NCI-H2171 treated with DMSO at 0.1 percent for 48 hours (cell line): ENCODE measurements at regions not wholly inside any gene's neighbourhood (a gene's known extent, or its start where the extent isn't known, plus 50 kb on each side); places are given as distances from the start of the nearest gene placed in this dataset.

ENCODE experiments used
- DNase-seq: peaks from one replicate; lab custom pipeline; 2025; lab: John Stamatoyannopoulos, UW

DNA sequence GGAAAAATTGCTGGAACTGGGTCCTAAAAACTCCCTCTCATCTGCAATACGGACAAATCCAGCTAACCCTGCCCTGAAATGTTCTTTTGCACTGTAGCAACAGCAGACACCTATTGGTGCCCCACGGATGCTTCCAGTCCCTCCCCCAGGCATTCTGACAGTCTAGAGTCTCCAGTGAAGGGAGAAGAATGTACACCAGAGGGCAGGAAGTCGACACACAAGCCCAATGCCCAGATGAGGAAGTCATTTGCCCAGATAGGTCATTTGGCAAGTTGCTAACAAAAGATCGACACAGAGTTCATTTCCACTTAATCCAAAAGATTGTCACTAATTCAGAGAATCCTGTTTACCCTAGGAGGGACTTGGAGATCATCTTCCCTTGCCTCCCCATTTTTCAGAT, 293.0 kb upstream of the PRDM1 start:
- DNase-seq: no peak

DNA sequence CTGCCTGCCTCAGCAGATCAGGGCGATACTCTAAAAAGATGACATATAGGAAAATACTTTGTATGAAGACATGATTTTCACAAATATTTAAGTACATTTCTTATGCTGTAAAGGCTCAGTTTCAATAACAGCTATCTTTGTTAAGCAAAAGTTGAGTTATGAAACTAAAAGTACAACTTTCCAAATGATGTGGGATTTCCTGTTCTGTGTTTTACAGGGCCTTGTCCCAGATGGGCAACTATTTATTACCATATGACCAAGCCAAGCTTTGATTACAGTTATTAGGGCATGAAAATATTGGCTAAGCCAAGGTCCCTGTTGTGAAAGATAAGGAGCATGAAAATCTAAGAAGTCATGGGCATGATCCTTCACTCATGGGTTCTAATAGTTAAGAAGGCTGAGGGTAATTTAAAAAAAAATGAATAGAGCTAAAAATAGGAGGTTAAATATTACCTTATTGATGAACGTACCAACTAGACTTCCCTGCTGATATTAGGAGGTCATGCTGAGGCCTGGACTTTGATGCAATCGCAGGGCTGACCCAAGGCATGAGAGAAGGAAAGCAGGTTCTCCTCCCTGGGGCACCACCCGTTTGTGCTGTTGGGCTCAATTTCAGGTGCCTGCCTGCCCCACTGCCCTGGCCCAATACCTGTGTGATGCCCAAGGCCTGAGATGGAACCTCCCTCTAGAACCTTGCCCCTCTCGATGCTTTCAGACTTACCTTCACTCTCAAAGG, 294.4 kb upstream of the PRDM1 start:
- no peak for DNase-seq

DNA sequence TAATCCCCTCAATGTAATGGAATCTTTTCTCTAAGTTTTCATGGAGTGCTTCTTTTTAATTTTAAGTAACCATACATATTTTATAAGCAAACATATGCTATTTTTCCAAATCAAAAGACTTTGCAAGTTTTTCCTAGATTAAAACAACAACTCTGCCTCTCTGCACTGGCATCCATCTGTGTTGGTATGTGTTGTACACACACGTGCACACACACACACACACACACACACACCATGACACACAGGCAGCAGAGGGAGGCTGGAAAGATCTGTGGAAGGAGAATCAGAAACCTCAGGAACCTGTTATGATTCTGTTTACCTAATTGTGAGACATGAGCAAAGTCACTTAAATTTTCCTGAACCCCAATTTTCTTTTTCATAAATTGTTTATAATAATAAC, 295.0 kb upstream of the PRDM1 start:
- no peak for DNase-seq

DNA sequence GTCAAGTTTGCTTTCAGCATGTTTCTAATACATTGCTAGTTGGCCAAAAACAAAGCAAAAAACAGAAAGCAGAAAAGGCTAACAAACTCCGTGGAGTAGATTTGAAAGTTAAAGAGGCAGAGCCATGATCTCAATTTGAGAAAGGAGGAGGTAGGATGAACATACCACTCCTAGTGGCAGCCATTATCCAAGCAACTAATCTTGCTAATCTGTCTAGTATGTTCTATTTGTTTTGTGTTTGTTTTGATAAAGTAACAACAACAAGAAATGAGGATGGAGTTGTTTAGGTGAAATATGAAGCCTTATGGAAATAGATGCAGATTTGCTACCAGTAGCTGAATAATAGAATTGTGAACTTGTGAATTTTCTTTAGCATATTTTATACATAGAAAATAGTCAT, 295.5 kb upstream of the PRDM1 start:
- no peak for DNase-seq

DNA sequence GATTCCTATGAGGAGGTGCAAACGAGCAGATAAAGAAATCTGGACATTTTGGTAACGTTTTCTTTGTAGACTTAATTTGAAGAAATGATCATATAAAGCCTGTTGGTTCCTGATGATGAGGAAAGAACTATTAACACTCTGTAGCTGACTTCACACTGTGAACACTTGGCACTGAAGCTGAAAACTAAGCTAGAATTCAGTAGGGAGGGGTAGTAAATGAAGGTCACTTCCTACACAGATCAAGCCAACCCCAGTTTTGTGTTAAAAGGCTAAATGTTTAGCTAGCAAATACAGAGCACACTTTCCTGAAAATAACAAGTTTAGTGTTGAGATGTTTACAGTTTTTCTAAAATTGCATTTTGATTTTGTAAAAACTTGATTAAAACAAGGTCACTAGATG, 296.2 kb upstream of the PRDM1 start:
- DNase-seq: no peak

DNA sequence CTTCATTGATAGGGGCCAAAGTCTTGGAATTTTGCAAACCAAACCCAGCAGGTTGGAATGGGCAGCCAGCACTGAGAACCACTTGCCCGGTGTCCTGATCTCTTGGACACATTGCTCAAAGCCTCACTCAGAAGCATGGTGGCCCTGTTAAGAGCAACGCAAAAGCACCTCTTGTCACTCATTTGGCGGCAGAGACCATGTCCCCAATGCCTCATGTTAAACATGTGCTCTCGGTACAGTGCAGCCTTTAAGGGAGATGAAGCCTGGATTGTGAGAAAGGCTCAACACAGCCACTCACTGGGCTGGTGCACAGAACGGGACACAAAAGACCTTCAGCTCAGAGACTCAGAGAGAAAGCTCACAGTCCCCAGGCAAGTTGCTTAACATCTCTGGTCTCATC, 298.4 kb upstream of the PRDM1 start:
- no peak for DNase-seq

DNA sequence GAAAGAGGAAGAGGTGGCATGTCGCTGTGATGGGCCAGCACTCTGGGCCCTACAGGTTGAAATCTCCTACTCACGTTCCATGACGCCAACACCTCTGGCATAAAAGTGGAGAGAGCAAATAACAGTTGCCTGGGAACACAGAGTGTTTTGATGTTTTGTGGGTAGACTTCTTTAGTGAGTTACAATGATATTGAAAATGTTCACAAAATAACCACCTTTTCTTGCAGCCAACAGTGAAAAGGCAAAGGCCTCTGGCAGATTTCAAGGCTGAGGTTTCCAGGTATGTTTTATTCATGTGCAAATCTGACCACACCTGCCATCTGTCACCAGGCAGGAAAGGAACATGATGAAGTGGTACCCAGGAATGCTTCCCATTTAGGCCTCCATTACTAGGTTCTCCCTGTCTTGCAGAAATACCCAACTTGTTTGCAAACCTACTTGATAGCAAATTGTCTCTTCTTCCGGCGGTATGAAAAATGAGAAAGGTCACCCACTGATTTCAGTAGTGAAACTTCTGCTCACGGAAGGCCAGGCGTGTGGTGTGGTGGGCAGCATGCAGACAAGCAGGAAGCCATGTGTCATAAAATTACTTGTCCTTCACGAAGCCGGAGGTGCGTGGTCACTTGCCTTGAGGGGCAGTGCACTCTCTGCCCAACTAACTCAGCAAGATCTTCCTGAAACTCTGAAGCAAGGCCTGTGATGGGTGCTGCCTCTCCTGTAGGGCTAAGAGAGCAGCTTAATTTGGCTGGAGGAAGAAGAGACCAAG, 299.1 kb upstream of the PRDM1 start:
- peak; percentile 21 for DNase-seq

DNA sequence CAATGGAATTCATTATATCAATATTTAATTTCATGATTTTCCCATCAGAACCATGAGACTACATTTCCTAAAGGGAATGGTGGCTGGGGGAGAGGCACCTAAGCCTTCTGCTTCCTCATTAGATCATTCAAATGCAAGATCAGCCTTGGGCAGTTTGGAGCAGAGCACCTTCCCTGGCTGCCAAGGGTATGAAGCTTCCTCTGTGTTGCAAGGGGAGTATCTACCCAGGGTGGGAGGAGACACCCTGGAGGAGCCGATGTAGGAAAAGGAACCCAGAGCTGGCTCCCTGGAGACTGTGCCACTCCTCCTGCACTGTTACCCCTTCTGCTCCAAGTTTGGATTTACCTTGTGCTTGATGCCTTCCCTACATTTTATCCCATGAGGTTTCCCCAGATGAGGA, 299.7 kb upstream of the PRDM1 start:
- DNase-seq: peak; percentile 12

DNA sequence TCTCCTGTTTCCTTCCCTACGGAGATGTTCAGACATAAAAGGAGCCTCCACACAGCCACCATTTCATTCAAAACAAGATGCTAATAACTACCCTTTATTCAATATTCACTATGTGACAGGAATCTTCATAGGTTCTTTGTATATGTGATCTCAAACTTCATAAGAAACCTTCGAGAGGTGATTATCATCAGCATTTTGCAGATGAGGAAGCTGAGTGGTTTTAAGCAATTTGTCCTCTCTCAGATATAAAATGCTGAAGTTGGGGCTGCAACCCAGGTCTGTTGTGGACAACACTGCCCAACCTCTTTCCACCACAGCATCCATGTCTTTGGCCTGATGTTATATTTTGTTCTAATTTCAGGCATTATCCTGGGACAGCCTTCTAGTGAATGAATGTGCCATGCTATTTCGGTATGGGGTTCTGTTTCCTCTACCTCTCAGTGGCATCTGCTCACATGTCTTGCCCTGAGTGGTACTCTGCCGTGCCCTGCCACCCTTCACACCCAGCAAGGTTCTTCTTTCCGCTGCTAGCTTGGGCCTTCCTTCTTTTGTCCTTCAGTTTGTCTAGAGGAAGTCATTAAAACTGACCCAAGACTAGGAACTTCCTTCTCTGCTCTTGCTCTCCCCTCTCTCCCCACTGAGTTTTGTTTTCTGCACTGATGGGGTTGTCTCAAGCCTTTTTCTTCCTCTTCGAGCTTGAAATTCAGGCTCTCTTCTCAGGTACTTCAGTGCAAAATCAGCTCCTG, 300.9 kb upstream of the PRDM1 start:
- DNase-seq: no peak

DNA sequence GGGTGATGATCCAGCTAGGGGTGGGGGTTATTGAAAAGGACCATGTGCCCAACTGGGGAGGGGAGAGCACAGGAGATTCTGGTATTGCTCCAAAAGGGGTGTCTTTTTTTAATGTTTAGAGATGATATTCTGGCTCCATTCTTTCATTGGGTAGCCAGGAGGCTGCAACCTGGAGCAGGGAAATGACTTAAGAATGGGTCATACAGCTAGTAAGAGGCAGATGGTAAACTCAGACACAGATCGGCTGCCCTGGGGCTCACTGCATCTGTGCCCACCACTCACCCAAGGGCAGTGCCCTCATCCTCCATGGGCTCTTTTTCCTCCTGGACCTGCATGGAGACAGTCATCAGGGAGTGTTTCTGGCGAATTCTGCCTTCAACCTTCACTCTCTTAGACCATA, 302.0 kb upstream of the PRDM1 start:
- no peak for DNase-seq

DNA sequence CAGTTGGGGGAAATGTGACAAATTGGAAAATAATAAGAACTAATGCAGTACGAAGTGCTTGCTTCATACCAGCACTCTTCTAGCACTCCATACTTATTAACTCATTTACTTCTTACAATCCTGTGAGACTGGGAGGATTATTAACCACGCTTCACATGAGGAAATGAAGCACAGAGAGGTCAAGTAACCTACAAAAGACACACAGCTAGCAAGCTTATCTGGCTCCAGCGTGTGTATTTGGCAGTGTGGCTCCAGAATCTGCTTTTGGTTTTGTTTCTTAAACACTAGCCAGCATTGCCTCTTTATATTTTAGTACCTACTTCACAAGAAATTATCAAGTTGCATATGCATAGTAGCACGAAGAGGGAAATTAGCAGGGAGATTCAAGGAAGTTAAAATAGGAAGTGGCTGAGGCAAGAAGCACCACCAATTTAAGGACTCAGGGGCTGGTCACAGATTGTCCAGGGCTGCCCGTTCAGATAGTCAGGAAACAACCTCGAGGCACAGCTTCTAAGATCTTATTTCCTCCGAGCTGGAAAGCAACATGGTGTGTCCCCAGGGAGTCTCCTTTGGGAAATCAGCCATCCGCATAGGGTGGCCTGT, 302.7 kb upstream of the PRDM1 start:
- no peak for DNase-seq

DNA sequence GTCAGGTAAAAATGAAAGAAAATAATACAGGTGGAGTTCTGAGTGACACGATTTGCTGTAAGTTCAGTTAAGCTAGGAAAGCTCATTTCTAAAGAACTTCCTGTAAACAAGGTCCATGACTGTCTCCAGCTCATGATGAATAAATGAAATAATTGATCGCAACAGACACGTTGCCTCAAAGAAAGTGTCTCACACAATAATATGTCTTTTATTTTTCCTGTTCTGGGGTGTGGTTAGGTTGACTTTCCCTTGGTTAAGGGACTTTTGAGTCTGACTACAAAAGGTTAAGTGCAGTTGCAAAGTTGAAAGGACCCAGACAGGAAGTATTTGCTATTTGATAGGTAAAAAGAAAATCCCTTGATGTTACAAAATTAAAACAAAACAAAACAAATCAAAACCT, 304.2 kb upstream of the PRDM1 start:
- no peak for DNase-seq

DNA sequence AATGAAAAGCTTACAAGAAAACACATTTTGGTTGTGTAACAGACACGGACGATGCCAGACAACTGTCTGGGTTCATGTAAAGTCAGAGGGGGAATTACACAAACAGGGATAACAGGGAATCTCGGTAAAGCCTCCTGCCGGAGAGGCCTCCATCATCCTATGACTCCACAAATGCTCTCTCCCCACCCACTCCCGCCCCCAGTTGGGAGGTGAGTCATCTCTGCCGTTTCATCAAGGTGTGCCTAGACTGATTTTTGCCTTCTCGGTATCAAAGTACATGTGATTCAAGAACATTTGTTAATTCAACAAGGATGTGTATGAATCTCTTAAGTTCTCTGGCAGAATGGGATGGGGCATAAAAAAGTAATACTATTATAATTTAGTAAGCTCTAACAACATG, 304.9 kb upstream of the PRDM1 start:
- no peak for DNase-seq

DNA sequence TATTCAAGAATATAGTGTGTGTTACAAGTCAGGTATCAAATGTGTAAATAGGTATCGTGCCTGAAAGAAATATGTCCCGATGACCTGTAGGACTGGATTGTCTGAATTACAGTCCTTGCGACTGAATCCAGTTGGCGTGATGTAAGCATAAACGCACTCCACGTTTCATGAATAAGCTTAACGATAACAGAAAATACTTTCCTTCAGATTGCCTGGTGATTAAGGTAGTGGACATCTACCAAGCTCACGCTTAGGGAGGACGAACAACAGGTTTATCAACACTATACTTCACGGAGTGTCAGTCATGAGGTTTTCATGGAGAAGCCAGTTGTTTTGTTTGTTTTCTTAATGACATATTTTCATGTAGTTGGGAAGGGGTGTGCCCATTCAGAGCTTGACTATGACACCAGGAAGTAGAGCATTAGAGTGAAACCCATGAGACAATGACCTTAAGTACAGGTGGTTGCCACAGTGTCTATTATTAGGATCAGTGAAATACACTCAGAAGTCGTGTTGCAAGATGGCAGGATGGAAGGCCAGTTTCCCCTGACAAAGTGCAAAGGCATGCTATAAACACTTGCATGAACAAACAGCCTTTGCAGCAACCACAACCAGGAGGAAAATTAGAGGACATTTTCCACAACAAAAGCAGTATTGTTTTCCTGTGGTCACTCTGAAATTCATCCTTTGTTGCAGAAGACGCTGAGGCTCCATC, 305.8 kb upstream of the PRDM1 start:
- DNase-seq: no peak

DNA sequence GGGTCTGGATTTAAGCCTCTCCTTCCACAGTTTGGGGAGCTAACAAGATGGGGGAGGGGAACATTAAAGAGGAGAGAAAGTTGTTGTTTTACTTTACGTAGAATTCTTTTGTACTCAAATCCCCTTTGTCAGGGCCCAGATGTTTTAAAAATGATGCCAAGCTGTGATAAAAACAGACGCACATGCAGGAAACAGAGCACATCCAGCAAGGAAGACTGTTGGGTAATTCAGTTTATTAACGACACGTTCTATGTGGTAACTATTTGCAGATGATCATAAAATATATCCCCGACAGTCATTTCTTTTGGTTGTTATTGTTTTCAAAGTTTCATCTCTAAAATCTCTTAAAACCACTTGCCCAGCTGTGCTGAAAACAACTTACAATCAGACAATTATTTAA, 307.0 kb upstream of the PRDM1 start:
- DNase-seq: no peak

DNA sequence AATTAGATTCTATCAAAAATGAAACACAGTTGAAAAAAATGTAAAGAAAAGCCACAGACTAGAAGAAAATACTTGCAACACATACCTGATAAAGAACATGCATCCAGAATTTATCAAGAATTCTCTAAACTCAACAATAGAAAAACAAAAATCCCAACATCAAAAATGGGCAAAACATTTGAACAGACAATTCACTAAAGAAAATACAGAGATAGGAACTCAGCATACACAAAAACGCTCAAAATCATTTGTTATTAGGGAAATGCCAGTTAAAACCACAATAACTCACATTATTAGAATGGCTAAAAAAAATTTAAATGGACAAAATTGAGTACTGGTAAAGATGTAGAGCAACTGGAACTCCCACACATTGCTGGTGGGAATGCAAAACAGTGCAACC, 311.0 kb upstream of the PRDM1 start:
- DNase-seq: no peak

DNA sequence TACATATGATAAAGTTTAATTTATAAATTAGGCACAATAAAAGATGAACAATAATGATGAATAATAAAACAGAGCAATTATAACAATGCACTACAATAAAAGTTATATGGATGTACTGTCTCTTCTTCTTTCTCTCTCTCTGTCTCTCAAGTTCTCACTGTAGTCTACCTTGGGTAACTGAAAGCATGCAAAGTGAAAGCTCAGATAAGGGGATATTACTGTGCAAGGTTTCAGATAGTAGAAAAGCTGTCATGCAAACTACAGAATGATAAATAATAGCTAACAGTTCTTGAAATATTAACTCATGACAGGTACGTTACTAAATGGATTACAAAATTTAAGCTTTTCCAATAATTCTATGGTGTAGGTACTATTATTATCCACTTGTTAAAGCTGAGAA, 311.9 kb upstream of the PRDM1 start:
- DNase-seq: no peak

DNA sequence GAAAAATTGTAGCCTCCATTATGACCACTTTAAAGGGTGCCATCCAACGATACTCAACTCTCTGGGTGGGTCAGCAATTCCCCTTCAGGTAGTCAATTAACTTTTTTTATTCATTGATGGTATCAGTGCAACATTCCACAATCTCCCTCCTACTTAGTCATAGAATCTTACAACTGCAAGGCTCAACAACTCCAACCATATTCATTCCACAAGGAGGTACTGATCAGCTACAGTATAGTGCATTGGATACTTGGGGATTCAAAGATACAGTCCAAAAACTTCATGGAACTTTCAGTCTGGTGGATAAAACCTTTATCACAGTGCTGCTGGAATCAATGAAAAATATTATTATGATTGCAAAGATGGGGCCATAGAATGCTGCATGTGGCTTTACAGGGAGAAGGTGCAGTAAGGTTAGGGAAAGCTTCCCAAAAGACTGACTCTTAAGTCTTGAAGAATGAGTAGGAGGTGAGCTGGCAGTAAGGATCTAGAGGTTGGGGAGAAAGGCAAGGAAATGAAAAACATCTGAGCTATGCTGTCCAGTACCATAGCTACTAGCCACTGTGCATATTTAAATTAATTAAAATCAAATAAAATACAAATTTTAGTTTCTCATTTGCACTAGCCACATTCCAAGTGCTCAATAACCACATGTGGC, 314.7 kb upstream of the PRDM1 start:
- no peak for DNase-seq

DNA sequence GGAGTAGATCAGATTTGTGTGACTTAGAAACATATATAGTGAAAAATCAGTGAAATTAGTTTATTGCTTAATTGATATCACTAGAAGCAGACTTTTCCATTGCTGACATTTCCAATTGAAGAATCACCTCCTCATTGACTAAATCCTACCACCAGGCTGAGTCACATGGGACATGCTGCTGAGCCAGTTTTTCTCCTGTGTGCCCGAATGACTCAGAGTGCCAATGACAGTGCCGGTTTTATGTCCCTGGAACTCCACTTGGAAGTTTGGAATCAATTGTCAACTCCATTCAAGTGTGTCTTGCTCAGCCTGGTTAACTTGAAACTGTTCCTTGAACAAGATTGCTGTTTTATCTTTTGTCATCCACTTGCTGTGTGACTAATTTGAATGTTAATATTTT, 316.1 kb upstream of the PRDM1 start:
- DNase-seq: no peak

DNA sequence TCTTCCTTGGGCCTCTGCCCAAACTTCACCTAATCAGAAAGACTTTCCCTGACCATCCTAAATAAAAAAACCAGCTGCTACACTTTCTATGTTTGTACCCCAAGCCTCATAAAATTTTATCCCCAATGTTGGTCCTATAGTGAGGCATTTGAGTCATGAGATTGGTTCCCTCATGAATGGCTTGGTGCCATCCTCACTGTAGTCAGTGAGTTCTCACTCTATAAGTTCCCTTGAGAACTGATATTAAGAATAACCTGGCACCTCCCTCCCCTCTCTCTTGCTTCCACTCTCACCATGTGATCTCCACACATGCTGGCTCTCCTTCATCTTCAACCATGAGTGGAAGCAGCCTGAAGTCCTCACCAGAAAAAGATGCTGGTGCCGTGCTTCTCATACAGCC, 316.9 kb upstream of the PRDM1 start:
- DNase-seq: no peak

DNA sequence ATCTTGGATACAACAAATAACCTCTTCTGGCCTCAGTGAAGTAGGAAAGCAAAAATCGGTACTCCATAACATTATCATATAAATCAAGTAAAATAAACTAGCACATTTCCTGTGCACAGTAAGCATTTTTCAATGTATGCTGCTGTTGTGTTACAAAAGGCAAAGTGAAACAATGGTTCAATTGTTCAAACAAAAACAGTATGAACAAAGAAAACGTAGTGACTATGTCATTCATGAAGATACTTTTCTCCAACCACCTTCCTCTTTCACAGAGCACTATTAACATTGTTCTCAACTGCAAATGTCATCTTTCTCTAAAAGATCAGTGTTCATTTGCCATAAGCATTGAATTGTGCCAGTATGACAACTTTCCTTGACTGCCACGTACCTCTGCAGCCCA, 318.6 kb upstream of the PRDM1 start:
- no peak for DNase-seq

DNA sequence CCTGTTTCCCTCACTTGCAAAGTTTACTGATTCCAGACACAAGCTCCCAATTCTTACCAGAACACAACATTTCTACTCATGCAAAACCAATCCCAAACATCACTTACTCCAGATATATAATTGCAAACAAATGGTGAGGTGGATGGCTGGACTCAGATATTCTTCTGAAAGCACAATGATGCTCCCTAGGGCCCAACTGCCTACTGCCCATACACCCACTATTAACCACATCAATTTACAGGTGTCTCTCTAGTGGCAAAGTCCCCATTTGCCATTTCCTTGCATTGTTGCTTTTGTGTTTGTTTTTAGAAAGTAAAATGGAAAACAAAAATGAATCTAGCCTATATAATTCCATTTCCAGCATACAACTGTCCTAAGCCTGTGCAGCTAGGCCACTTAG, 320.9 kb upstream of the PRDM1 start:
- no peak for DNase-seq
